WTC11 (cell line): ENCODE measurements at regions not wholly inside any gene's neighbourhood (a gene's known extent, or its start where the extent isn't known, plus 50 kb on each side); places are given as distances from the start of the nearest gene placed in this dataset.

Source experiments
- ATF1 ChIP-seq: sonication (generic); formaldehyde crosslinking; IDR thresholded peaks from 2 replicates; pipeline ENCODE4 v1.8.1; 2023; ENCODE audit warnings: mild to moderate bottlenecking, moderate library complexity, missing genetic modification reagents
- CREM ChIP-seq: sonication (generic); formaldehyde crosslinking; IDR thresholded peaks from 2 replicates; pipeline ENCODE4 v1.8.1; 2022; ENCODE audit warnings: mild to moderate bottlenecking, missing genetic modification reagents, moderate library complexity
- CTCF ChIP-seq: fragments of 200-600 bp; IDR thresholded peaks from 2 replicates; pipeline ENCODE4 v1.8.0; 2022; ENCODE audit warnings: antibody characterized with exemption
- HMGXB4 ChIP-seq: sonication (generic); formaldehyde crosslinking; IDR thresholded peaks from 2 replicates; pipeline ENCODE4 v1.8.1; 2023; ENCODE audit warnings: mild to moderate bottlenecking, moderate library complexity, missing genetic modification reagents
- NFE2L1 ChIP-seq: sonication (generic); formaldehyde crosslinking; IDR thresholded peaks from 2 replicates; pipeline ENCODE4 v1.8.1; 2023; ENCODE audit warnings: missing genetic modification reagents
- NR2C2 ChIP-seq: sonication (generic); formaldehyde crosslinking; IDR thresholded peaks from 2 replicates; pipeline ENCODE4 v1.8.0; 2022; ENCODE audit warnings: mild to moderate bottlenecking, missing genetic modification reagents
- NR3C1 ChIP-seq: sonication (generic); formaldehyde crosslinking; conservative IDR thresholded peaks from 2 replicates; pipeline ENCODE4 v1.8.1; 2023; ENCODE audit warnings: low read depth, mild to moderate bottlenecking, missing genetic modification reagents
- SMAD3 ChIP-seq: sonication (generic); formaldehyde crosslinking; IDR thresholded peaks from 2 replicates; pipeline ENCODE4 v1.8.0; 2022; ENCODE audit warnings: missing genetic modification reagents, mild to moderate bottlenecking, borderline replicate concordance
- TEAD4 ChIP-seq: sonication (generic); formaldehyde crosslinking; IDR thresholded peaks from 2 replicates; pipeline ENCODE4 v1.8.0; 2022; ENCODE audit warnings: mild to moderate bottlenecking, missing genetic modification reagents
- TP53 ChIP-seq: sonication (generic); formaldehyde crosslinking; IDR thresholded peaks from 2 replicates; pipeline ENCODE4 v1.8.1; 2023; ENCODE audit warnings: mild to moderate bottlenecking, missing genetic modification reagents
- ZNF263 ChIP-seq: sonication (generic); formaldehyde crosslinking; IDR thresholded peaks from 2 replicates; pipeline ENCODE4 v1.8.1; 2022; ENCODE audit warnings: low read depth, mild to moderate bottlenecking, moderate library complexity, missing genetic modification reagents
- ZNF317 ChIP-seq: sonication (generic); formaldehyde crosslinking; IDR thresholded peaks from 2 replicates; pipeline ENCODE4 v1.8.1; 2023; ENCODE audit warnings: low read depth, mild to moderate bottlenecking, moderate library complexity, missing genetic modification reagents, borderline replicate concordance
- TF ChIP-seq, protein P1 (sequence below): fragments of 250-450 bp; sonication (Bioruptor Pico); conservative IDR thresholded peaks from 2 replicates; pipeline ENCODE4 v1.9.0; 2021; ENCODE audit warnings: mild to moderate bottlenecking
- TF ChIP-seq, protein P2 (sequence below): fragments of 250-450 bp; sonication (Bioruptor Pico); IDR thresholded peaks from 2 replicates; pipeline ENCODE4 v1.9.0; 2021; ENCODE audit warnings: mild to moderate bottlenecking

GRCh38 chr14:30053103-30053502 lies 125.5 kb upstream of the PRKD1 start:
- TF ChIP-seq NFE2L1 (CRISPR knock-in tag), result no peak
- no peak for TF ChIP-seq TP53
- TF ChIP-seq CTCF, result no peak
- TF ChIP-seq NR3C1, result no peak
- TF ChIP-seq ZNF263 (CRISPR knock-in tag), result no peak
- TF ChIP-seq CREM (CRISPR knock-in tag), result no peak
- TF ChIP-seq, protein P1, sequence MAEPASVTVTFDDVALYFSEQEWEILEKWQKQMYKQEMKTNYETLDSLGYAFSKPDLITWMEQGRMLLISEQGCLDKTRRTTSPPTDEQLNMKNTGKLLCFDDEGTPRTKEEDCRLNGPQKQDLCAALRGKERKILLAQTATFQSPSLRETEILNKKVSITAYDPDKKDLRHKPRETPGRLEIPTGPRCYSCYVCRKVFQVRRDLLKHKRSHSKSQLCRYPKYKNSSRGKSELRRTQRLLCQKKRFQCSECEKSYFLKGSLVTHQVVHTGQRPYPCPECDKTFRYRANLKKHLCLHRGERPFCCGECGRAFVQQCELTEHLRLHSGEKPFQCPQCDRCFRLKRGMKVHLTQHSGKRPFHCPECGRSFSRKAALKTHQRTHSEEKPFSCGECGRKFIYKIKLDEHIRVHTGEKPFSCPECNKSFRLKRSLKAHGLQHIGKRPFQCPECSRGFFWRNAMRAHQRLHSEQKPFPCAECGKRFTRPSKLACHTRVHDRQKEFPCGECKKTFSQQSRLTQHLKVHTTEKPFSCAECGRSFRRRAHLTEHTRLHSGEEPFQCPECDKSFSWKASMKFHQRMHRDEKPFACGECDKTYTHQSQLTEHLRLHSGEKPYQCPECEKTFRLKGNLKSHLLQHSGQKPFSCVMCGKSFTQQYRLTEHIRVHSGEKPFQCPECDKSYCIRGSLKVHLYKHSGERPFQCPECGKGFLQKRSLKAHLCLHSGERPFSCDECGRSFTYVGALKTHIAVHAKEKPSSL (CRISPR knock-in tag), result no peak
- TF ChIP-seq, protein P2, sequence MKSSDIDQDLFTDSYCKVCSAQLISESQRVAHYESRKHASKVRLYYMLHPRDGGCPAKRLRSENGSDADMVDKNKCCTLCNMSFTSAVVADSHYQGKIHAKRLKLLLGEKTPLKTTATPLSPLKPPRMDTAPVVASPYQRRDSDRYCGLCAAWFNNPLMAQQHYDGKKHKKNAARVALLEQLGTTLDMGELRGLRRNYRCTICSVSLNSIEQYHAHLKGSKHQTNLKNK, result no peak
- no peak for TF ChIP-seq ZNF317 (CRISPR knock-in tag)
- no peak for TF ChIP-seq ATF1 (CRISPR knock-in tag)
- TF ChIP-seq NR2C2 (CRISPR knock-in tag), result no peak
- TF ChIP-seq TEAD4 (CRISPR knock-in tag), result no peak
- no peak for TF ChIP-seq SMAD3 (CRISPR knock-in tag)
- no peak for TF ChIP-seq HMGXB4 (CRISPR knock-in tag)
